HG03432 (cell line): ENCODE measurements at regions not wholly inside any gene's neighbourhood (a gene's known extent, or its start where the extent isn't known, plus 50 kb on each side); places are given as distances from the start of the nearest gene placed in this dataset.
A peak's percentile ranks its signal among the peaks of the same experiment; 100 is the strongest.

Experiments used
- ATAC-seq: cut with Tn5 transposase; IDR thresholded peaks from one replicate; pipeline ENCODE4 v1.9.1; 2021; ENCODE audit warnings: mild to moderate bottlenecking, moderate library complexity; ENCODE audit not compliant: unreplicated experiment

- ATAC-seq: no peak
These were observed 50.3 kb upstream of the DPH6 start for GRCh38 chr15:35596285-35596684.

GRCh38 chr15:35602836-35603235 is 56.9 kb upstream of the DPH6 start:
- ATAC-seq: peak; percentile 34

- peak; percentile 79 for ATAC-seq
These were observed 57.3 kb upstream of the DPH6 start for GRCh38 chr15:35603301-35603700.

GRCh38 chr15:35603856-35604255 is 57.9 kb upstream of the DPH6 start:
- ATAC-seq: no peak

- no peak for ATAC-seq
These were observed 59.9 kb upstream of the DPH6 start for GRCh38 chr15:35605764-35606449.

- ATAC-seq: no peak
These were observed 60.5 kb upstream of the DPH6 start for GRCh38 chr15:35606450-35606779.

GRCh38 chr15:35616498-35617271 is 70.7 kb upstream of the DPH6 start:
- ATAC-seq: no peak

GRCh38 chr15:35618260-35619188 is 72.6 kb upstream of the DPH6 start:
- no peak for ATAC-seq

GRCh38 chr15:35622641-35623340 is 76.8 kb upstream of the DPH6 start:
- ATAC-seq: no peak

GRCh38 chr15:35624881-35625280 is 78.9 kb upstream of the DPH6 start:
- ATAC-seq: no peak

- no peak for ATAC-seq
These were observed 80.8 kb upstream of the DPH6 start for GRCh38 chr15:35626571-35627318.

GRCh38 chr15:35627696-35628095 is 81.7 kb upstream of the DPH6 start:
- no peak for ATAC-seq

GRCh38 chr15:35629766-35630165 is 83.8 kb upstream of the DPH6 start:
- no peak for ATAC-seq

GRCh38 chr15:35630532-35630931 is 84.6 kb upstream of the DPH6 start:
- no peak for ATAC-seq

- ATAC-seq: no peak
These were observed 85.0 kb upstream of the DPH6 start for GRCh38 chr15:35630985-35631384.

- ATAC-seq: no peak
These were observed 87.7 kb upstream of the DPH6 start for GRCh38 chr15:35633677-35634076.

GRCh38 chr15:35646790-35647189 is 100.8 kb upstream of the DPH6 start:
- ATAC-seq: no peak

GRCh38 chr15:35647303-35647702 is 101.3 kb upstream of the DPH6 start:
- no peak for ATAC-seq

GRCh38 chr15:35648941-35649340 is 103.0 kb upstream of the DPH6 start:
- ATAC-seq: no peak

GRCh38 chr15:35649575-35649974 is 103.6 kb upstream of the DPH6 start:
- ATAC-seq: no peak
